ENCODE measurements at regions not wholly inside any gene's neighbourhood (a gene's known extent, or its start where the extent isn't known, plus 50 kb on each side); places are given as distances from the start of the nearest gene placed in this dataset.

- peaks cover 7% of the 10 kb centered on the region for H3K9me3 ChIP-seq (ENCODE audit: control insufficient read depth, low read length)
- WGBS = 47% methylated on average over 8 of the region's 8 CpGs
These were observed 64.4 kb upstream of the FZD10 start for GRCh38 chr12:130097798-130098255.

GRCh38 chr12:130098301-130099005, 63.8 kb upstream of the FZD10 start:
- H3K18ac ChIP-seq (ENCODE audit: low read depth in 1 of 2, low read length in 2 of 2) = no peak overlapping the region
- DNase-seq = no peak
- H4K8ac ChIP-seq (ENCODE audit: low read length) = no peak overlapping the region
- H3K36me3 ChIP-seq (ENCODE audit: control insufficient read depth in 1 of 2, insufficient read depth in 2 of 2, low read depth in 1 of 2, low read length in 2 of 2) = no peaks in the 10 kb centered on the region
- no peak overlapping the region for H2AFZ ChIP-seq (ENCODE audit: low read depth, low read length)
- no peak overlapping the region for H3K4ac ChIP-seq (ENCODE audit: low read depth in 1 of 2, low read length in 2 of 2)
- H3K23ac ChIP-seq (ENCODE audit: low read length in 2 of 2) = no peak overlapping the region
- H2BK15ac ChIP-seq (ENCODE audit: low read depth, poor library complexity, severe bottlenecking) = no peak overlapping the region
- peaks cover 0 to 13% of the 10 kb centered on the region in 2 experiments for H3K27me3 ChIP-seq (ENCODE audit: control insufficient read depth in 1 of 2, insufficient read depth in 1 of 2, low read length in 2 of 2)
- no peak overlapping the region for H3K4me2 ChIP-seq (ENCODE audit: low read length, poor library complexity, severe bottlenecking)
- no peak overlapping the region for H2BK5ac ChIP-seq (ENCODE audit: low read depth, low read length, poor library complexity, severe bottlenecking)
- WGBS = 87% methylated on average over 11 of the region's 11 CpGs
- H3K14ac ChIP-seq (ENCODE audit: low read length in 2 of 2) = no peak overlapping the region
- H3K27ac ChIP-seq (ENCODE audit: low read length, poor library complexity, severe bottlenecking) = no peak overlapping the region
- peaks cover 7% of the 10 kb centered on the region for H3K9me3 ChIP-seq (ENCODE audit: control insufficient read depth, low read length)
- H3K4me1 ChIP-seq (ENCODE audit: control insufficient read depth, insufficient read depth, low read depth, low read length) = no peaks in the 10 kb centered on the region
- no peak overlapping the region for H2BK12ac ChIP-seq (ENCODE audit: low read length in 2 of 2)
- H2AK5ac ChIP-seq (ENCODE audit: low read length, severe bottlenecking) = no peak overlapping the region
- no peak overlapping the region for H3K4me3 ChIP-seq (ENCODE audit: insufficient read depth in 1 of 2, low read depth in 1 of 2, low read length in 2 of 2)
- no peak overlapping the region for H3K9ac ChIP-seq (ENCODE audit: low read length)
- H4K91ac ChIP-seq (ENCODE audit: low read length) = no peak overlapping the region
- no peaks in the 10 kb centered on the region for H3K79me1 ChIP-seq (replicated peaks; ENCODE audit: low read length, poor library complexity, severe bottlenecking)
- H2BK120ac ChIP-seq (ENCODE audit: low read depth, low read length) = no peak overlapping the region

More at GRCh38 chr12:130097798-130098255, 64.4 kb upstream of the FZD10 start:
- no peak overlapping the region for H3K23ac ChIP-seq (ENCODE audit: low read length in 2 of 2)
- H3K14ac ChIP-seq (ENCODE audit: low read length in 2 of 2) = no peak overlapping the region
- H3K4me3 ChIP-seq (ENCODE audit: insufficient read depth in 1 of 2, low read depth in 1 of 2, low read length in 2 of 2) = no peak overlapping the region
- no peak for DNase-seq
- no peak overlapping the region for H3K9ac ChIP-seq (ENCODE audit: low read length)
- H4K8ac ChIP-seq (ENCODE audit: low read length) = no peak overlapping the region
- H2AK5ac ChIP-seq (ENCODE audit: low read length, severe bottlenecking) = no peak overlapping the region
- no peak overlapping the region for H4K91ac ChIP-seq (ENCODE audit: low read length)
- no peaks in the 10 kb centered on the region for H3K4me1 ChIP-seq (ENCODE audit: control insufficient read depth, insufficient read depth, low read depth, low read length)
- H3K27me3 ChIP-seq (ENCODE audit: control insufficient read depth in 1 of 2, insufficient read depth in 1 of 2, low read length in 2 of 2) = peaks cover 0 to 13% of the 10 kb centered on the region in 2 experiments
- H2BK5ac ChIP-seq (ENCODE audit: low read depth, low read length, poor library complexity, severe bottlenecking) = no peak overlapping the region
- H2BK120ac ChIP-seq (ENCODE audit: low read depth, low read length) = no peak overlapping the region
- H3K18ac ChIP-seq (ENCODE audit: low read depth in 1 of 2, low read length in 2 of 2) = no peak overlapping the region
- no peak overlapping the region for H2BK15ac ChIP-seq (ENCODE audit: low read depth, poor library complexity, severe bottlenecking)
- no peaks in the 10 kb centered on the region for H3K36me3 ChIP-seq (ENCODE audit: control insufficient read depth in 1 of 2, insufficient read depth in 2 of 2, low read depth in 1 of 2, low read length in 2 of 2)
- H3K79me1 ChIP-seq (replicated peaks; ENCODE audit: low read length, poor library complexity, severe bottlenecking) = no peaks in the 10 kb centered on the region
- H2BK12ac ChIP-seq (ENCODE audit: low read length in 2 of 2) = no peak overlapping the region
- H3K4me2 ChIP-seq (ENCODE audit: low read length, poor library complexity, severe bottlenecking) = no peak overlapping the region
- H3K4ac ChIP-seq (ENCODE audit: low read depth in 1 of 2, low read length in 2 of 2) = no peak overlapping the region
- H3K27ac ChIP-seq (ENCODE audit: low read length, poor library complexity, severe bottlenecking) = no peak overlapping the region
- no peak overlapping the region for H2AFZ ChIP-seq (ENCODE audit: low read depth, low read length)

GRCh38 chr12:130100634-130101362, 61.5 kb upstream of the FZD10 start:
- no peak for DNase-seq
- Histone ChIP-seq H2AFZ (ENCODE audit: low read depth, low read length) (no peak overlapping the region), H2BK15ac (ENCODE audit: low read depth, poor library complexity, severe bottlenecking) (no peak overlapping the region), H2BK5ac (ENCODE audit: low read depth, low read length, poor library complexity, severe bottlenecking) (no peak overlapping the region), H2BK12ac (ENCODE audit: low read length in 2 of 2) (no peak overlapping the region), H3K79me1 (replicated peaks; ENCODE audit: low read length, poor library complexity, severe bottlenecking) (no peaks in the 10 kb centered on the region), H3K23ac (ENCODE audit: low read length in 2 of 2) (no peak overlapping the region), H3K14ac (ENCODE audit: low read length in 2 of 2) (no peak overlapping the region), H2BK120ac (ENCODE audit: low read depth, low read length) (no peak overlapping the region), H3K27ac (ENCODE audit: low read length, poor library complexity, severe bottlenecking) (no peak overlapping the region), H4K91ac (ENCODE audit: low read length) (no peak overlapping the region), H3K4me1 (ENCODE audit: control insufficient read depth, insufficient read depth, low read depth, low read length) (no peaks in the 10 kb centered on the region), H3K27me3 (ENCODE audit: control insufficient read depth in 1 of 2, insufficient read depth in 1 of 2, low read length in 2 of 2) (peaks cover 0 to 25% of the 10 kb centered on the region in 2 experiments), H3K18ac (ENCODE audit: low read depth in 1 of 2, low read length in 2 of 2) (no peak overlapping the region), H2AK5ac (ENCODE audit: low read length, severe bottlenecking) (no peak overlapping the region), H3K9me3 (ENCODE audit: control insufficient read depth, low read length) (peaks cover 7% of the 10 kb centered on the region), H3K4me2 (ENCODE audit: low read length, poor library complexity, severe bottlenecking) (no peak overlapping the region), H3K36me3 (ENCODE audit: control insufficient read depth in 1 of 2, insufficient read depth in 2 of 2, low read depth in 1 of 2, low read length in 2 of 2) (no peaks in the 10 kb centered on the region), H3K9ac (ENCODE audit: low read length) (no peak overlapping the region), H4K8ac (ENCODE audit: low read length) (no peak overlapping the region), H3K4me3 (ENCODE audit: insufficient read depth in 1 of 2, low read depth in 1 of 2, low read length in 2 of 2) (no peak overlapping the region), H3K4ac (ENCODE audit: low read depth in 1 of 2, low read length in 2 of 2) (no peak overlapping the region)
- WGBS = 82% methylated on average over 8 of the region's 8 CpGs

- H3K27ac ChIP-seq (ENCODE audit: low read length, poor library complexity, severe bottlenecking) = no peak overlapping the region
- no peaks in the 10 kb centered on the region for H3K79me1 ChIP-seq (replicated peaks; ENCODE audit: low read length, poor library complexity, severe bottlenecking)
- H3K9me3 ChIP-seq (ENCODE audit: control insufficient read depth, low read length) = peaks cover 7% of the 10 kb centered on the region
- H2AFZ ChIP-seq (ENCODE audit: low read depth, low read length) = no peak overlapping the region
- no peak overlapping the region for H3K4me2 ChIP-seq (ENCODE audit: low read length, poor library complexity, severe bottlenecking)
- H2BK5ac ChIP-seq (ENCODE audit: low read depth, low read length, poor library complexity, severe bottlenecking) = no peak overlapping the region
- no peak overlapping the region for H3K14ac ChIP-seq (ENCODE audit: low read length in 2 of 2)
- no peaks in the 10 kb centered on the region for H3K36me3 ChIP-seq (ENCODE audit: control insufficient read depth in 1 of 2, insufficient read depth in 2 of 2, low read depth in 1 of 2, low read length in 2 of 2)
- H4K91ac ChIP-seq (ENCODE audit: low read length) = no peak overlapping the region
- H3K27me3 ChIP-seq (ENCODE audit: control insufficient read depth in 1 of 2, insufficient read depth in 1 of 2, low read length in 2 of 2) = peaks cover 0 to 31% of the 10 kb centered on the region in 2 experiments
- DNase-seq = no peak
- no peak overlapping the region for H3K4ac ChIP-seq (ENCODE audit: low read depth in 1 of 2, low read length in 2 of 2)
- no peak overlapping the region for H3K9ac ChIP-seq (ENCODE audit: low read length)
- no peak overlapping the region for H3K23ac ChIP-seq (ENCODE audit: low read length in 2 of 2)
- H2BK12ac ChIP-seq (ENCODE audit: low read length in 2 of 2) = no peak overlapping the region
- H3K18ac ChIP-seq (ENCODE audit: low read depth in 1 of 2, low read length in 2 of 2) = no peak overlapping the region
- no peaks in the 10 kb centered on the region for H3K4me1 ChIP-seq (ENCODE audit: control insufficient read depth, insufficient read depth, low read depth, low read length)
- no peak overlapping the region for H4K8ac ChIP-seq (ENCODE audit: low read length)
- no peak overlapping the region for H2BK15ac ChIP-seq (ENCODE audit: low read depth, poor library complexity, severe bottlenecking)
- no peak overlapping the region for H3K4me3 ChIP-seq (ENCODE audit: insufficient read depth in 1 of 2, low read depth in 1 of 2, low read length in 2 of 2)
- 35% methylated on average over 7 of the region's 7 CpGs for WGBS
- no peak overlapping the region for H2BK120ac ChIP-seq (ENCODE audit: low read depth, low read length)
- no peak overlapping the region for H2AK5ac ChIP-seq (ENCODE audit: low read length, severe bottlenecking)
These were observed 60.9 kb upstream of the FZD10 start for GRCh38 chr12:130101370-130101769.

Data from mesenchymal stem cell (in vitro differentiated cells and primary cell).